ENCODE measurements at regions not wholly inside any gene's neighbourhood (a gene's known extent, or its start where the extent isn't known, plus 50 kb on each side); places are given as distances from the start of the nearest gene placed in this dataset.
A peak's percentile ranks its signal among the peaks of the same experiment; 100 is the strongest.

- ATAC-seq (no peak), DNase-seq (no peak)
- 61 to 73% methylated on average over 3 of the region's 3 CpGs for WGBS, 2 donors
- intact Hi-C loops (cut with DNase I) = no loop called here
- Histone ChIP-seq H3K4me3 (no peak overlapping the region), H3K9me3 (peaks cover 0 to 22% (median 0%) of the 10 kb centered on the region in 11 donors), H3K27ac (no peak overlapping the region), H3K27me3 (no peaks in the 10 kb centered on the region), H3K36me3 (no peaks in the 10 kb centered on the region), H3K4me1 (no peaks in the 10 kb centered on the region)
- no peak for TF ChIP-seq CTCF (IDR thresholded peaks at IDR 0.05)
Measured at GRCh38 chr14:27049701-27050100, 451.9 kb upstream of the NOVA1 start.

- no peaks in the 10 kb centered on the region for H3K27me3 ChIP-seq
- DNase-seq = no peak
- H3K36me3 ChIP-seq = no peaks in the 10 kb centered on the region
- H3K9me3 ChIP-seq = peaks cover 0 to 22% (median 0%) of the 10 kb centered on the region in 11 donors
- intact Hi-C loops (cut with DNase I) = no loop called here
- no peak for ATAC-seq
- H3K4me1 ChIP-seq = no peaks in the 10 kb centered on the region
- H3K4me3 ChIP-seq = no peak overlapping the region
- no peak overlapping the region for H3K27ac ChIP-seq
- TF ChIP-seq CTCF (IDR thresholded peaks at IDR 0.05) = no peak
Measured at GRCh38 chr14:27050208-27050607, 452.4 kb upstream of the NOVA1 start.

- no peak overlapping the region for H3K27ac ChIP-seq
- 75 to 78% methylated on average over 1 of the region's 1 CpG for WGBS, 2 donors
- H3K27me3 ChIP-seq = no peaks in the 10 kb centered on the region
- TF ChIP-seq CTCF (IDR thresholded peaks at IDR 0.05) = no peak
- DNase-seq (no peak), ATAC-seq (peak in 1 of 8 donors; percentile 51)
- intact Hi-C loops (cut with DNase I) = no loop called here
- no peak overlapping the region for H3K4me3 ChIP-seq
- no peaks in the 10 kb centered on the region for H3K36me3 ChIP-seq
- H3K4me1 ChIP-seq = no peaks in the 10 kb centered on the region
- peaks cover 0 to 18% (median 0%) of the 10 kb centered on the region in 11 donors for H3K9me3 ChIP-seq
Measured at GRCh38 chr14:27056586-27056985, 458.8 kb upstream of the NOVA1 start.

DNA sequence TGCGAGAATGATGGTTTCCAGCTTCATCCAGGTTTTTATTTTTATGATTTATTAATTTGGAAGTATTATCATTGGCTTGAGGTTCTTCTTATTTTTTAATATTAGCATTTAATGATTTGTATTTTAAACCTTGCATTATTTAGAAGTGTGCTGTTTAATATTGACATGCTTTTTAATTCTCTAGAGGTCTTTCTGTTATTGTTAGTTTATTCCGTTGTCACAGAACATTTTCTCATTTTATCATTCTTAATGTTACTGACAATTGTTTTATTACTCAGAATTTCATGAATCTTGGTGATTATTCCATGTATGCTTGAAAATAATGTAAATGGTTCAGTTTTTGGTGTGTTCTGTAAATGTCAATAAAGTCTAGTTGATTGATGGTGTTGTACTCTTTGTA, 463.5 kb upstream of the NOVA1 start:
- 78 to 87% methylated on average over 2 of the region's 2 CpGs for WGBS, 2 donors
- TF ChIP-seq CTCF (IDR thresholded peaks at IDR 0.05) = no peak

GRCh38 chr14:27063959-27064358, 466.1 kb upstream of the NOVA1 start:
- no peak for ATAC-seq
- TF ChIP-seq CTCF (IDR thresholded peaks at IDR 0.05) = no peak
- no peak for DNase-seq
- Histone ChIP-seq H3K27ac (no peak overlapping the region), H3K36me3 (no peaks in the 10 kb centered on the region), H3K27me3 (no peaks in the 10 kb centered on the region), H3K9me3 (no peaks in the 10 kb centered on the region), H3K4me1 (no peaks in the 10 kb centered on the region), H3K4me3 (no peak overlapping the region)
- intact Hi-C loops (cut with DNase I) = no loop called here

More for the DNA sequence above, 463.5 kb upstream of the NOVA1 start:
- no peaks in the 10 kb centered on the region for H3K36me3 ChIP-seq
- peaks cover 0 to 4% (median 0%) of the 10 kb centered on the region in 11 donors for H3K9me3 ChIP-seq
- DNase-seq (no peak), ATAC-seq (no peak)
- H3K4me1 ChIP-seq = no peaks in the 10 kb centered on the region
- intact Hi-C loops (cut with DNase I) = no loop called here
- no peak overlapping the region for H3K27ac ChIP-seq
- no peaks in the 10 kb centered on the region for H3K27me3 ChIP-seq
- no peak overlapping the region for H3K4me3 ChIP-seq

Measured in heart right ventricle (tissue), 16 donors.